Epithelial cell of esophagus (primary cell): ENCODE measurements at regions not wholly inside any gene's neighbourhood (a gene's known extent, or its start where the extent isn't known, plus 50 kb on each side); places are given as distances from the start of the nearest gene placed in this dataset.
A peak's percentile ranks its signal among the peaks of the same experiment; 100 is the strongest.

Experiments
- DNase-seq: peaks from one replicate; pipeline ENCODE4 v3.0.0; 2010; ENCODE audit warnings: low read depth
- H3K4me3 ChIP-seq: 2 replicates; pipeline ENCODE4 v1.5.1; 2011; ENCODE audit warnings: mild to moderate bottlenecking, low read length, control low read depth
- CTCF ChIP-seq: IDR thresholded peaks from 2 replicates; pipeline ENCODE4 v1.5.1; 2011; ENCODE audit warnings: low read depth, mild to moderate bottlenecking, low read length, control low read depth, inconsistent platforms; ENCODE audit not compliant: insufficient read depth; ENCODE audit errors: missing control alignments

DNA sequence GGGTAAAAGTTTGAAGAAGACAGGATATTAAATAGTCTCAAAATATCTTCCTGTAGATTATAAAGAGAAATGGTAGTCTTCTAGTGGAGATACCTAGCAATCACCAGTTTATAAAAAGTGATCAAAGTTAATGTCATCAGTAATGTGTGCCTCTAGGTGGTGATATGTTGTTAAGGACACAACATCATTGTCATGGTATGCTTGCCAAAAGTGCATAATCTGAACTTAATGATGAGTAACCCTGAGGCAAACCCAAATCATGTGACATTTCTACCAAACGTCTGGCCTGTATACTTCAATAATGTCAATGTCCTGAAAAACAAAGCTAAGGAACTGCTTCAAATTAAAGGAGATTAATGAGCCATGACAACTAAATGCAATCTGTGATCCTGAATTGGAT is 214.7 kb downstream of the PHLDA1 start:
- peak; percentile 75 for DNase-seq
- TF ChIP-seq CTCF, result no peak

DNA sequence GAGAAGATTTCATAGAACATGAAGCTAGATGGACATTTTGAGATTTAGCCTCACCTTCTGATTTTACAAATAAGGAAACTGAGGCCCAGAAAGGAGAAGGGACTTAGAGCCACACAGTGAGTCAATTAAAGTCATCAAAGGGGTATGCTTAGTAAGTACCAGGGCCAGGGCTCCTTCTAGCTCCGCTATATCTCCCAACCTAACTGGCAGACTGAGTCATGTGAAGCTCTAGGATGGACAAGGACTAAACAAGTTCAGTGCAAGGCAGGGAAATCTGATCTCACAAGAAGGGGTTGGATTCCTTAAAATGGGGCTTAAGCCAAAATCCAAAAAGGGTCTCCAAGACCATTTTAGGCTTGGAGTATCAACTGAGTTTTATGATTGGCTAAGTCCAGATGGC is 215.8 kb downstream of the PHLDA1 start:
- H3K4me3 ChIP-seq, result no peak overlapping the region
- peak; percentile 16 for DNase-seq
- no peak for TF ChIP-seq CTCF

More for the DNA sequence above, 214.7 kb downstream of the PHLDA1 start:
- no peak overlapping the region for H3K4me3 ChIP-seq

DNA sequence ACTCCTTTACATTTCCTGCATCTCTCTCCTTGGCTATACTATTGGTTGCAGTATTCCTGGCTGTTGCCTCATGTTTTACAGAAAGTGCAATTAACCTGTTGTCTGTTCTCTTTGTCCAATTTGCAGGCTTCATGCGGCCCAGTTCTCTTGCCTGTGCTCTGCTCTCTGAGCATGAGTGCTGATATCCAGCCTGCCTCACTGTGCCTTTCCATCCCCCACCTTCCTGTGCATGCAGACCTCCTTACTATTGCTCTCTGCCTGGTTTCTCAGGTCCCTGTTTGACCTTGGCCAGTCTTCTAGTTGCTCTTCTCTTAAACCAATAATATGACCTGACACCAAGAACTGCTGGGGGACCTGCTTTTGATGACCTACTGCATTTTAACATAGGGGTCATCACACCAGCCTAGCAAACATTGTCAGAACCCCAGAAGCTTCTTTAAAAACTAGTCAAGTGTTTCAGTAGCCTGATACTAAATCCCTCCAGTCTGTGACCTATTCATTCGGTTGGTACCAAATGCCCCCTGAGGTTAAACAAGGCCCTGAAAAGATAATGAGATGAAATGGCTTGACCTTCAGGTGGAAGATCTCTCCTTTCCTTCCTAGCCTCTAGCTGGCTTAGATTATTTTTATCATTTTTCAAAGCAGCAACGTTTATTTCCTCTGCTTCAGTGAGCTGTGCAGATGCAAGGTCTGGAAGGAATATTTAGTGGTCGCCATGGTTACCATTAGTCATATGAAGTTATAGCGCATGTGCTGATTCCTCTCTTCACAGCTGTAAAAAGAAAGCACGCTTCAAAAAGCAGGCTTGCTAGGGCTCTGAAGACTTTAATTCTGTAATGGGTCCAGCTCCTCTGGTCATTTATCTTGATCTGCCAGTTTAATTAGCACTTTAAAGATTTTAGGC is 216.5 kb downstream of the PHLDA1 start:
- peak; percentile 86 for DNase-seq
- no peak overlapping the region for H3K4me3 ChIP-seq
- no peak for TF ChIP-seq CTCF

DNA sequence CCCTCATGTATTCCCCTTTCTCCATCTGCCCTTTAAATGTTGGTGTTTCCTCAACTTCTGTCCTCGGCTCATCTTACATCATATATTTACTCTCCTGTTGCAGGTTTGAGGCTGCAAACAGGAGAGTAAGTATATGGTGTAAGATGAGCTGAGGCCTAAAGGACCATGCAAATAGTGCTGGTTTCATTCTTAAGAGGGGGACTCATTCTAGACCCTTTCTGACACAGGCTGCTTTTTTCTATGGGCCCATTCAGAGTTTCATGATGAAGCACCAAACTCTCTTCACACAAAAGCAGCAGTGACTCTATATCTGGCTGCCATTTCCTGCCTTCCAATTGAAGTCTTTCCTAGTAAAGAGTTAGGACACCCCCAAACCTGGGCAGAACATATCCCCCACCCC is 218.5 kb downstream of the PHLDA1 start:
- DNase-seq, result no peak
- TF ChIP-seq CTCF, result no peak
- no peak overlapping the region for H3K4me3 ChIP-seq

GRCh38 chr12:75812271-75813018 is 219.1 kb downstream of the PHLDA1 start:
- no peak overlapping the region for H3K4me3 ChIP-seq
- DNase-seq, result no peak
- no peak for TF ChIP-seq CTCF

DNA sequence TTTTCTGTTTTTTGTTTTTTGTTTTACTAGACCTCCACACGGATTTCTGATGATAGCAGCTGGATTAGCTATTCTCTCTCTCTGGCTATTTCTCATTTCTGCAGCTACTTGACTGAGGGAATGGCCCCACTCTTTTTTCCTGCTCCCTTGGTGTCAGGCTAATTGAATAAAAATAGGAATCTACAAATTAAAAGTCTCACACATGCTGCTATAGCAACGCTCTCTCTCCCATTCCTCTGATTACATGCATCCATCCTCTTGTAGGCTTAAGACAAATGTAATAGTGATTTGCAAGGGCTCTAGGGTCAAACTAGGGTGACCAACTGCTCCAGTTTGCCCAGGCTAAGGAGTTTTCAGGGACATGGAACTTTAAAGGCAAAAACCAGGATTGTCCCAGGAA is 221.8 kb downstream of the PHLDA1 start:
- no peak overlapping the region for H3K4me3 ChIP-seq
- no peak for TF ChIP-seq CTCF
- DNase-seq, result no peak
